OCI-LY3 (cell line): ENCODE measurements at regions not wholly inside any gene's neighbourhood (a gene's known extent, or its start where the extent isn't known, plus 50 kb on each side); places are given as distances from the start of the nearest gene placed in this dataset.

ENCODE experiments used
- H2AFZ ChIP-seq: fragments of 200-600, 300-600 bp; shearing (Covaris generic); 2 replicates; pipeline ENCODE4 v1.6.0; 2014; ENCODE audit warnings: antibody characterized with exemption, low read depth, low read length
- H3K27ac ChIP-seq: fragments of 200-600, 300-600 bp; sonication (generic); 2 replicates; pipeline ENCODE4 v1.5.1; 2014; ENCODE audit warnings: mild to moderate bottlenecking, low read length, moderate library complexity, mixed read lengths
- H3K27me3 ChIP-seq: fragments of 200-600, 300-600 bp; sonication (generic); 2 replicates; pipeline ENCODE4 v1.6.1; 2014; ENCODE audit warnings: low read depth, low read length, mixed read lengths
- H3K36me3 ChIP-seq: fragments of 200-600, 300-600 bp; sonication (generic); replicated peaks from 2 replicates; pipeline ENCODE3; 2014; ENCODE audit warnings: low read depth, low read length, mixed read lengths
- H3K4me1 ChIP-seq: fragments of 300-600, 200-600 bp; sonication (generic); 2 replicates; pipeline ENCODE4 v1.6.1; 2014; ENCODE audit warnings: low read length, mixed read lengths
- H3K4me2 ChIP-seq: fragments of 200-600, 300-600 bp; sonication (generic); 2 replicates; pipeline ENCODE4 v1.6.1; 2014; ENCODE audit warnings: low read length, mixed read lengths
- H3K4me3 ChIP-seq: fragments of 300-600, 200-600 bp; sonication (generic); 2 replicates; pipeline ENCODE4 v1.5.1; 2014; ENCODE audit warnings: antibody characterized with exemption, mild to moderate bottlenecking, low read length, moderate library complexity
- H3K79me2 ChIP-seq: fragments of 300-600, 200-600 bp; shearing (Covaris generic); 2 replicates; pipeline ENCODE4 v1.6.1; 2014; ENCODE audit warnings: mild to moderate bottlenecking, low read length, mixed read lengths
- H3K9ac ChIP-seq: fragments of 300-600, 200-600 bp; shearing (Covaris generic); 2 replicates; pipeline ENCODE4 v1.6.0; 2014; ENCODE audit warnings: mild to moderate bottlenecking, low read length, moderate library complexity
- H3K9me3 ChIP-seq: fragments of 200-600, 300-600 bp; shearing (Covaris generic); 2 replicates; pipeline ENCODE4 v1.6.1; 2014; ENCODE audit warnings: low read length, mixed read lengths; ENCODE audit not compliant: insufficient read depth
- H4K20me1 ChIP-seq: fragments of 200-600, 300-600 bp; sonication (generic); 2 replicates; pipeline ENCODE4 v1.6.1; 2016; ENCODE audit warnings: low read length, mixed read lengths; ENCODE audit not compliant: insufficient read depth
- EZH2phosphoT487 ChIP-seq: fragments of 200-600 bp; shearing (Covaris generic); IDR thresholded peaks from 2 replicates; pipeline ENCODE4 v1.6.1; 2018; ENCODE audit warnings: antibody characterized with exemption, mixed run types, low read depth
- TF ChIP-seq, protein P1 (sequence below): fragments of 200-600, 300-600 bp; sonication (generic); IDR thresholded peaks from 2 replicates; pipeline ENCODE4 v1.5.1; 2014; ENCODE audit warnings: antibody characterized with exemption, low read length, low read depth

DNA sequence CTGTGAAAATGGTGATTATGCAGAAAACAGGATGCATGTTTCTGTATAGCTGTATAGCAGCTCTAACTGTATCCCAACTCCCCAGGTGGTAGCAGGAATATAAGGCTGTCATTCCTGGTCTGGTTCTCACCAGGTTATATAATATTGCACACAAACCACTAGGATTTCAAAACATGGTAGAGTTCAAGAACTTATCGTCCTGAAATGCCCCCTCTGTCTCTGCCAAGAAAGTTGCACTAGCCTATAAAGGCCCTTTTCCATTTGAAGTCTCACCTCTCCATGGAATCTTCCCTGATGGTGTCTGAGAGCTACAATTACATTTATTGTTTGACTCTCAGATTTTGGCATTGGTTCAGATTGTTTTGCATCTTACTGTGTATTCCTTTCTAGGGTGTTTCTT is 184.9 kb upstream of the FAM78B start:
- Histone ChIP-seq H3K4me3 (no peak overlapping the region), H3K9ac (no peak overlapping the region), H4K20me1 (no peaks in the 10 kb centered on the region), H3K27me3 (no peaks in the 10 kb centered on the region), H3K4me2 (no peak overlapping the region), H3K4me1 (no peaks in the 10 kb centered on the region), H3K27ac (no peak overlapping the region), H3K9me3 (peaks cover 6% of the 10 kb centered on the region), H2AFZ (no peak overlapping the region), H3K79me2 (no peaks in the 10 kb centered on the region), H3K36me3 (peaks cover 6% of the 10 kb centered on the region)
- TF ChIP-seq, protein P1, sequence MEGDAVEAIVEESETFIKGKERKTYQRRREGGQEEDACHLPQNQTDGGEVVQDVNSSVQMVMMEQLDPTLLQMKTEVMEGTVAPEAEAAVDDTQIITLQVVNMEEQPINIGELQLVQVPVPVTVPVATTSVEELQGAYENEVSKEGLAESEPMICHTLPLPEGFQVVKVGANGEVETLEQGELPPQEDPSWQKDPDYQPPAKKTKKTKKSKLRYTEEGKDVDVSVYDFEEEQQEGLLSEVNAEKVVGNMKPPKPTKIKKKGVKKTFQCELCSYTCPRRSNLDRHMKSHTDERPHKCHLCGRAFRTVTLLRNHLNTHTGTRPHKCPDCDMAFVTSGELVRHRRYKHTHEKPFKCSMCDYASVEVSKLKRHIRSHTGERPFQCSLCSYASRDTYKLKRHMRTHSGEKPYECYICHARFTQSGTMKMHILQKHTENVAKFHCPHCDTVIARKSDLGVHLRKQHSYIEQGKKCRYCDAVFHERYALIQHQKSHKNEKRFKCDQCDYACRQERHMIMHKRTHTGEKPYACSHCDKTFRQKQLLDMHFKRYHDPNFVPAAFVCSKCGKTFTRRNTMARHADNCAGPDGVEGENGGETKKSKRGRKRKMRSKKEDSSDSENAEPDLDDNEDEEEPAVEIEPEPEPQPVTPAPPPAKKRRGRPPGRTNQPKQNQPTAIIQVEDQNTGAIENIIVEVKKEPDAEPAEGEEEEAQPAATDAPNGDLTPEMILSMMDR, result no peak
- TF ChIP-seq EZH2phosphoT487, result no peak

GRCh38 chr1:166353213-166353612 is 186.4 kb upstream of the FAM78B start:
- H3K9ac ChIP-seq, result no peak overlapping the region
- H3K4me2 ChIP-seq, result no peak overlapping the region
- TF ChIP-seq, protein P1, result no peak
- no peak for TF ChIP-seq EZH2phosphoT487
- no peaks in the 10 kb centered on the region for H4K20me1 ChIP-seq
- H3K79me2 ChIP-seq, result no peaks in the 10 kb centered on the region
- H3K9me3 ChIP-seq, result no peaks in the 10 kb centered on the region
- H3K4me1 ChIP-seq, result no peaks in the 10 kb centered on the region
- H3K4me3 ChIP-seq, result no peak overlapping the region
- no peak overlapping the region for H2AFZ ChIP-seq
- no peaks in the 10 kb centered on the region for H3K27me3 ChIP-seq
- H3K27ac ChIP-seq, result no peak overlapping the region
- H3K36me3 ChIP-seq, result no peaks in the 10 kb centered on the region

- Histone ChIP-seq H2AFZ (no peak overlapping the region), H3K9me3 (no peaks in the 10 kb centered on the region), H3K4me1 (no peaks in the 10 kb centered on the region), H3K79me2 (no peaks in the 10 kb centered on the region), H3K9ac (no peak overlapping the region), H3K4me2 (no peak overlapping the region), H3K27me3 (no peaks in the 10 kb centered on the region), H4K20me1 (no peaks in the 10 kb centered on the region), H3K4me3 (no peak overlapping the region), H3K36me3 (no peaks in the 10 kb centered on the region), H3K27ac (no peak overlapping the region)
- TF ChIP-seq, protein P1, result no peak
- TF ChIP-seq EZH2phosphoT487, result no peak
Observed at GRCh38 chr1:166354406-166354805, 187.6 kb upstream of the FAM78B start.

GRCh38 chr1:166365081-166365480 is 198.3 kb upstream of the FAM78B start:
- TF ChIP-seq, protein P1, result no peak
- no peak for TF ChIP-seq EZH2phosphoT487
- H3K9me3 ChIP-seq, result no peaks in the 10 kb centered on the region
- H3K27me3 ChIP-seq, result no peaks in the 10 kb centered on the region; the same call in 1 of the 2 replicates
- no peaks in the 10 kb centered on the region for H3K4me1 ChIP-seq
- no peak overlapping the region for H3K27ac ChIP-seq
- no peak overlapping the region for H3K4me2 ChIP-seq
- H4K20me1 ChIP-seq, result no peaks in the 10 kb centered on the region
- no peaks in the 10 kb centered on the region for H3K36me3 ChIP-seq
- H3K4me3 ChIP-seq, result no peak overlapping the region
- no peak overlapping the region for H3K9ac ChIP-seq
- no peaks in the 10 kb centered on the region for H3K79me2 ChIP-seq
- H2AFZ ChIP-seq, result no peak overlapping the region
